Prostate gland (tissue), 2 donors: ENCODE measurements at regions not wholly inside any gene's neighbourhood (a gene's known extent, or its start where the extent isn't known, plus 50 kb on each side); places are given as distances from the start of the nearest gene placed in this dataset.

Source experiments
- DNase-seq: peaks from one replicate; pipeline ENCODE4 v3.0.0-alpha.2; 2019; ENCODE audit warnings: low spot score
- H3K27ac ChIP-seq, 2 donors: fragments of 200-600 bp; sonication (generic); 2 replicates each; pipeline ENCODE4 v1.5.1; 2017 to 2019
- H3K27me3 ChIP-seq: fragments of 200-600 bp; sonication (generic); replicated peaks from 2 replicates; pipeline ENCODE4 v1.5.1; 2019; ENCODE audit not compliant: insufficient read depth
- H3K36me3 ChIP-seq, 2 donors: fragments of 200-600 bp; sonication (generic); 1 replicate in 1 of 2; 2 replicates in 1 of 2; pipeline versions ENCODE4 v1.5.1 to v1.8.1; 2017 to 2019
- H3K4me1 ChIP-seq: fragments of 200-600 bp; sonication (generic); replicated peaks from 2 replicates; pipeline ENCODE4 v1.5.1; 2019
- H3K4me3 ChIP-seq, 2 donors: fragments of 200-600 bp; sonication (generic); 2 replicates each; pipeline ENCODE4 v1.5.1; 2017 to 2019
- H3K9me3 ChIP-seq: fragments of 200-600 bp; sonication (generic); 2 replicates; pipeline ENCODE4 v1.5.1; 2017
- CTCF ChIP-seq, 4 experiments: fragments of 200-600 bp in 2 of 4; fragments of 450-650 bp in 2 of 4; sonication (generic) in 2 of 4; IDR thresholded peaks; 1 replicate in 3 of 4; 2 replicates in 1 of 4; pipeline ENCODE4 v1.5.1; 2016 to 2019; ENCODE audit warnings: antibody characterized with exemption in 4 of 4, mild to moderate bottlenecking in 2 of 4, moderate library complexity in 2 of 4
- POLR2A ChIP-seq: fragments of 450-650 bp; IDR thresholded peaks from one replicate; pipeline ENCODE4 v1.6.1; 2016; ENCODE audit warnings: antibody characterized with exemption, mild to moderate bottlenecking
- POLR2AphosphoS5 ChIP-seq: sonication (generic); formaldehyde crosslinking; IDR thresholded peaks from one replicate; pipeline ENCODE4 v1.6.1; 2017; ENCODE audit warnings: antibody characterized with exemption
- WGBS: methylation state at CpG from one replicate; pipeline ENCODE4 v1.1.5; 2018; 5-methylcytosine and 5-hydroxymethylcytosine counted together
- intact Hi-C: fragments of 100-400 bp; cut with DNase I; formaldehyde crosslinking; loops from one replicate; pipeline ENCODE4 v1.14.2; 2022

- H3K4me1 ChIP-seq = no peaks in the 10 kb centered on the region
- H3K27me3 ChIP-seq = no peaks in the 10 kb centered on the region
- intact Hi-C loops = no loop called here
- no peaks in the 10 kb centered on the region for H3K36me3 ChIP-seq
- H3K9me3 ChIP-seq = no peaks in the 10 kb centered on the region
- DNase-seq = no peak
- no peak for TF ChIP-seq POLR2AphosphoS5
- no peak for TF ChIP-seq CTCF (IDR thresholded peaks at IDR 0.05)
- no peak for TF ChIP-seq POLR2A
- H3K4me3 ChIP-seq = no peak overlapping the region
- WGBS = 64% methylated on average over 5 of the region's 5 CpGs
- H3K27ac ChIP-seq = no peak overlapping the region
Observed at GRCh38 chr2:60271713-60272112, 281.7 kb downstream of the BCL11A start.

- Histone ChIP-seq H3K27ac (no peak overlapping the region), H3K4me1 (no peaks in the 10 kb centered on the region), H3K27me3 (no peaks in the 10 kb centered on the region), H3K36me3 (no peaks in the 10 kb centered on the region), H3K4me3 (no peak overlapping the region), H3K9me3 (no peaks in the 10 kb centered on the region)
- intact Hi-C loops = no loop called here
- WGBS = 47% methylated on average over 7 of the region's 7 CpGs
- TF ChIP-seq CTCF (IDR thresholded peaks at IDR 0.05) (no peak), POLR2AphosphoS5 (no peak), POLR2A (no peak)
- DNase-seq = no peak
Observed at GRCh38 chr2:60271131-60271530, 282.3 kb downstream of the BCL11A start.

- no peak for DNase-seq
- TF ChIP-seq POLR2A (no peak), CTCF (IDR thresholded peaks at IDR 0.05) (no peak), POLR2AphosphoS5 (no peak)
- Histone ChIP-seq H3K27ac (no peak overlapping the region), H3K36me3 (no peaks in the 10 kb centered on the region), H3K9me3 (no peaks in the 10 kb centered on the region), H3K27me3 (no peaks in the 10 kb centered on the region), H3K4me3 (no peak overlapping the region), H3K4me1 (no peaks in the 10 kb centered on the region)
- intact Hi-C loops = no loop called here
- 98% methylated on average over 2 of the region's 2 CpGs for WGBS
Observed at GRCh38 chr2:60268661-60269060, 284.8 kb downstream of the BCL11A start.

- no peak overlapping the region for H3K4me3 ChIP-seq
- no peaks in the 10 kb centered on the region for H3K4me1 ChIP-seq
- intact Hi-C loops = no loop called here
- no peak overlapping the region for H3K27ac ChIP-seq
- no peak for DNase-seq
- WGBS = 87% methylated on average over 4 of the region's 4 CpGs
- no peaks in the 10 kb centered on the region for H3K27me3 ChIP-seq
- TF ChIP-seq POLR2AphosphoS5 = no peak
- TF ChIP-seq CTCF (IDR thresholded peaks at IDR 0.05) = no peak
- TF ChIP-seq POLR2A = no peak
- H3K36me3 ChIP-seq = no peaks in the 10 kb centered on the region
- no peaks in the 10 kb centered on the region for H3K9me3 ChIP-seq
Observed at GRCh38 chr2:60268032-60268431, 285.4 kb downstream of the BCL11A start.

GRCh38 chr2:60267122-60267521 lies 286.3 kb downstream of the BCL11A start:
- Histone ChIP-seq H3K27ac (no peak overlapping the region), H3K27me3 (no peaks in the 10 kb centered on the region), H3K4me1 (no peaks in the 10 kb centered on the region), H3K36me3 (no peaks in the 10 kb centered on the region), H3K9me3 (no peaks in the 10 kb centered on the region), H3K4me3 (no peak overlapping the region)
- WGBS = 89% methylated on average over 5 of the region's 5 CpGs
- no peak for DNase-seq
- intact Hi-C loops = no loop called here
- no peak for TF ChIP-seq POLR2AphosphoS5
- TF ChIP-seq POLR2A = no peak
- TF ChIP-seq CTCF (IDR thresholded peaks at IDR 0.05) = no peak
